Psoas muscle (tissue), 7 donors: ENCODE measurements at regions not wholly inside any gene's neighbourhood (a gene's known extent, or its start where the extent isn't known, plus 50 kb on each side); places are given as distances from the start of the nearest gene placed in this dataset.

Experiments used
- ATAC-seq, 4 donors: fragments of 200-7000 bp; cut with Tn5 transposase; one replicate each; pipeline ENCODE4 v1.9.1; 2020; ENCODE audit warnings: moderate library complexity in 3 of 4, mild to moderate bottlenecking in 2 of 4
- DNase-seq, 2 donors: peaks; one replicate each; pipeline ENCODE4 v3.0.0-alpha.2; 2020
- H3K27ac ChIP-seq: fragments of 200-600 bp; one replicate; pipeline ENCODE4 v1.8.0; 2022
- H3K27me3 ChIP-seq, 3 donors: fragments of 200-600 bp in 1 of 3; one replicate each; pipeline versions ENCODE4 v1.6.1 to v1.8.0; 2013 to 2022; ENCODE audit warnings: low read length in 2 of 3, mild to moderate bottlenecking in 2 of 3, moderate library complexity in 1 of 3; ENCODE audit not compliant: insufficient read depth in 3 of 3
- H3K36me3 ChIP-seq, 2 donors: fragments of 200-600 bp in 1 of 2; one replicate each; pipeline versions ENCODE4 v1.6.1 to v1.8.0; 2013 to 2022; ENCODE audit warnings: low read depth in 1 of 2, mild to moderate bottlenecking in 1 of 2, moderate library complexity in 1 of 2; ENCODE audit not compliant: insufficient read depth in 1 of 2
- H3K4me1 ChIP-seq: fragments of 200-600 bp; one replicate; pipeline ENCODE4 v1.8.0; 2022
- H3K4me3 ChIP-seq: fragments of 200-600 bp; one replicate; pipeline ENCODE4 v1.8.0; 2022; ENCODE audit warnings: mild to moderate bottlenecking
- H3K9me3 ChIP-seq: fragments of 200-600 bp; one replicate; pipeline ENCODE4 v1.8.0; 2022
- CTCF ChIP-seq: fragments of 200-600 bp; IDR thresholded peaks from one replicate; pipeline ENCODE4 v1.8.0; 2022; ENCODE audit warnings: antibody characterized with exemption
- WGBS, 3 donors: extraction: QIAGEN DNeasy Blood & Tissue Kit; methylation state at CpG; one replicate each; pipeline versions ENCODE4 v1.1.6 to v1.1.7; 2013; 5-methylcytosine and 5-hydroxymethylcytosine counted together
- intact Hi-C, 2 donors: fragments of 100-400 bp; cut with DNase I; formaldehyde crosslinking; loops; one replicate each; pipeline versions ENCODE4 v1.11.0 to v1.14.2; 2022
- donor health status: healthy with polysubstance abuse.
- donor health status: DM: no; HTN: no; CAD: no; lungs with moderate emphysema.
- donor health status: Bipolar disorder and iron deficiency.
- donor health status: healthy.
- donor health status: DM: yes; HTN: yes; CAD: no.
- donor health status: DM: no; HTN: no; CAD: no.
- donor health status: DM: yes; HTN: yes; CAD: no.

- H3K4me1 ChIP-seq = no peaks in the 10 kb centered on the region
- H3K27ac ChIP-seq = no peak overlapping the region
- no peaks in the 10 kb centered on the region for H3K9me3 ChIP-seq
- TF ChIP-seq CTCF = no peak
- no peaks in the 10 kb centered on the region for H3K36me3 ChIP-seq
- 86 to 87% (median 87%) methylated on average over 2 of the region's 2 CpGs for WGBS, 3 donors
- DNase-seq (no peak), ATAC-seq (no peak)
- H3K4me3 ChIP-seq = no peak overlapping the region
- intact Hi-C loops = no loop called here
- no peaks in the 10 kb centered on the region for H3K27me3 ChIP-seq
Measured at GRCh38 chr10:53072144-53072543, 299.6 kb upstream of the MBL2 start.

DNA sequence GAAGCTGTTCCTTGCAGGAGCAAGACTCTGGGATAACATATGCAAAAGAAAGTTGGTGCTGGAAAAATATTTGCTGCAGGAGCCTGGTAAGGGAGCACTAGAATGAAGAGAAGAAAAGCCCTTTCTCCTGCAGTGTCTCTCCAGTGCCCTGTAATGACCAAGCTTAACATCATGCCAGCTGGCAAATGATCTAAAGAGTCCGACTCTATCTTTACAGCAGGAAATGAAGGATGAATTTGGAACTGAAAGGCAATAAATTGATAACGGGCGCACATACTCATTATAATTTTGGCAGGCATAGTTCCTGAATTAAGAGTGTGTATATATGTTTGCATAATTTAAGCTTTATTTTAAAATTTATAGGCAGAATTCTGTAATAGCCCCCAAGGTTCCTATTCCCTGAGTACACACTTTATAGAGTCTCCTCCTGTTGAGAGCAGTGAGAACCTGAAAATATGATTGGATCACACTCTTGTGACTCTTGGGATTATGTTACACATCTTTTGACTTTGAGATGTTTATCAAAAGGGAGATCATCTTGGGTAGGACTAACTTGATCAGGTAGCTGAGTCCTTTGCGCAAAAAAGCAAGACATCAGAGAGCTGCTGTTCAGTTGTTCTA lies 299.0 kb upstream of the MBL2 start:
- TF ChIP-seq CTCF = no peak
- 71 to 75% (median 75%) methylated on average over 4 of the region's 4 CpGs for WGBS, 3 donors
- intact Hi-C loops = no loop called here
- DNase-seq (no peak), ATAC-seq (no peak)
- Histone ChIP-seq H3K9me3 (no peaks in the 10 kb centered on the region), H3K4me3 (no peak overlapping the region), H3K4me1 (no peaks in the 10 kb centered on the region), H3K27me3 (no peaks in the 10 kb centered on the region), H3K27ac (no peak overlapping the region), H3K36me3 (no peaks in the 10 kb centered on the region)

DNA sequence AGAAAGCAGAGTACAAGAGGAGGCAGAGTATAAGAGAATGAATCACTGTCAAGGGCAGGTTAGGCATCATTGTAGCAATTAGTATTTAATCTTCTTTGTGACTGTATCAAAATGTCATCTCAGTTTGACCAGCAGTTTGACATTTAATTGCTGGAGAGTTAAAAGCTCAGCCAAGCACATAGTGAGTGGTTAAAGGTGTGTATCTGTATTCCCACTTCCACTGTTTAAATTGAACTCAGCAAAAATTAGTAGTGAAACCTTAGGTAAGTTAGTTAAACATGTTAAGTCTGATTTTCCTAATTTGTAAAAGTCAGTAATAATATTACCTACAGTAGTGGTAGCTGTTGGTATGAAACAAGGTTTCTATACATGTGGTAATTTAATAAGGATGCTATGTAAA lies 296.4 kb upstream of the MBL2 start:
- no peak for DNase-seq
- no peak for TF ChIP-seq CTCF
- Histone ChIP-seq H3K36me3 (no peaks in the 10 kb centered on the region), H3K4me3 (no peak overlapping the region), H3K4me1 (no peaks in the 10 kb centered on the region), H3K27me3 (no peaks in the 10 kb centered on the region), H3K9me3 (no peaks in the 10 kb centered on the region), H3K27ac (no peak overlapping the region)
- intact Hi-C loops = no loop called here
- no peak for ATAC-seq

DNA sequence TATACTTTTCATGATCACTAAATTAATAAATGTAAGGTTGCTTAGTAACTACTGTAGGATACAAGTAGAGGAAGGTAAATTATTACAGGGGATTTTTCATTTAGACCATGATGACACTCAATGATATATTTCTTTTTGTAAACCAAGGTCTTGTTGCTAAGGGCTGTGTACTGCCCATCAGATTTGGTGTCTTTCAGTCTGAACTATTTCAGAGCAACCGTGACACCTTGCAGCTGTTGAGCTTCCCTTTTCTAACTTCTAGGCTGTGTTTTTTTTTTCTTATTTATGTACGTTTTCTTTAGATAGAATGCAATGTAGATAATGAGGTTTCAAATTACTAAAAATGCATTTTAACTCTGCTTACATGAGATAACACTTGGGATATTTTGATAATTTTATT lies 292.0 kb upstream of the MBL2 start:
- no peak for TF ChIP-seq CTCF
- Histone ChIP-seq H3K36me3 (no peaks in the 10 kb centered on the region), H3K4me1 (no peaks in the 10 kb centered on the region), H3K9me3 (no peaks in the 10 kb centered on the region), H3K4me3 (no peak overlapping the region), H3K27me3 (no peaks in the 10 kb centered on the region), H3K27ac (no peak overlapping the region)
- DNase-seq (no peak), ATAC-seq (no peak)
- intact Hi-C loops = no loop called here
- WGBS, 3 donors = 18 to 28% (median 24%) methylated on average over 2 of the region's 2 CpGs

DNA sequence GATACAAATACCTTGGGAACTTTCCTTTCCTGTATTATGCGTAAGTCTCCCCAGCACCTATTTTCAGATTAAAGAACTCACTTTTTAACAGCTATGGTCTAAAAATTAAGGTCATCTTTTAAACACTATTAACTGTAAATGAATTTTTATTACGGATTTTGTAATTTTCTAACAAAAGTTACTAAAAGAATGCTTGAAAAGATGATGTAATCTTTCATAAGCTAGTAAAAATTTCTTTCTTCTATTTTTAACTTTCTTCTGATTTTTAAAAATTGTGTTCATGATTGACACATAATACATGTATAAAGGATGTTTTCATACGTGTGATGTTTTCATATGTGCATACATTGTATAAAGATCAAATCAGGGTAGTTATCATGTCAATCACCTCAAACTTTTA lies 291.2 kb upstream of the MBL2 start:
- no peaks in the 10 kb centered on the region for H3K9me3 ChIP-seq
- ATAC-seq (no peak), DNase-seq (no peak)

More for the DNA sequence above, 291.2 kb upstream of the MBL2 start:
- intact Hi-C loops = no loop called here
- Histone ChIP-seq H3K27me3 (no peaks in the 10 kb centered on the region), H3K4me1 (no peaks in the 10 kb centered on the region), H3K4me3 (no peak overlapping the region), H3K27ac (no peak overlapping the region), H3K36me3 (no peaks in the 10 kb centered on the region)
- no peak for TF ChIP-seq CTCF
- WGBS, 3 donors = 86 to 93% (median 89%) methylated on average over 3 of the region's 3 CpGs
